Tibial nerve (tissue), 4 donors: ENCODE measurements at regions not wholly inside any gene's neighbourhood (a gene's known extent, or its start where the extent isn't known, plus 50 kb on each side); places are given as distances from the start of the nearest gene placed in this dataset.

ENCODE experiments used
- CTCF ChIP-seq, 5 experiments: fragments of 200-600 bp in 3 of 5; fragments of 450-650 bp in 2 of 5; sonication (generic) in 3 of 5; IDR thresholded peaks; one replicate each; pipeline ENCODE4 v1.5.1; 2016 to 2019; ENCODE audit warnings: antibody characterized with exemption in 5 of 5, mild to moderate bottlenecking in 3 of 5, moderate library complexity in 2 of 5
- EP300 ChIP-seq, 2 donors: sonication (generic); formaldehyde crosslinking; IDR thresholded peaks; one replicate each; pipeline ENCODE4 v1.6.1; 2017; ENCODE audit warnings: antibody characterized with exemption in 2 of 2, mild to moderate bottlenecking in 1 of 2
- POLR2A ChIP-seq, 2 donors: fragments of 450-650 bp; IDR thresholded peaks; one replicate each; pipeline ENCODE4 v1.6.1; 2017; ENCODE audit warnings: antibody characterized with exemption in 2 of 2, mild to moderate bottlenecking in 2 of 2, moderate library complexity in 2 of 2

GRCh38 chr12:85562765-85563164, 273.4 kb downstream of the RASSF9 start:
- TF ChIP-seq CTCF (IDR thresholded peaks at IDR 0.05) (no peak), POLR2A (IDR thresholded peaks at IDR 0.05) (no peak), EP300 (IDR thresholded peaks at IDR 0.05) (no peak)
